NCI-H1436 treated with DMSO at 0.1 percent for 48 hours (cell line): ENCODE measurements at regions not wholly inside any gene's neighbourhood (a gene's known extent, or its start where the extent isn't known, plus 50 kb on each side); places are given as distances from the start of the nearest gene placed in this dataset.

ENCODE experiments used
- DNase-seq: peaks from one replicate; lab custom pipeline; 2025; lab: John Stamatoyannopoulos, UW

- DNase-seq: no peak
Measured at GRCh38 chr6:8739454-8739853, 304.1 kb upstream of the SLC35B3 start.

DNA sequence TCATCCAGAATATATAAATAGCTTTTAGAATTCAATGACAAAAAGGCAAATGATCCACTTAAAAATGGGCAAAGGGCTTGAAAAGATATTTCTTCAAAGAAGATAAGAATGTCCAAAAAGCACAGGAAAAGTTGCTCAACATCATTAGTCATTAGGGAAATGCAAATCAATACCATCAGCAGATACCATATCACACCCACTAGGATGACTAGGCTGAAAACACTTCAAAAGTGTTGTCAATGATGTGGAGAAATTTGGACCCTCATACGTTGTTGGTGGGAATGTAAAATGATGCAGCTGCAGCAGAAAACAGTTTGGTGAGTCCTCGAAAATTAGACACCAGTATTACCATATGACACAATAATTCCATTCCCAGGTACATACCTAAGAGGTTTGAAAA is 303.6 kb upstream of the SLC35B3 start:
- no peak for DNase-seq

DNA sequence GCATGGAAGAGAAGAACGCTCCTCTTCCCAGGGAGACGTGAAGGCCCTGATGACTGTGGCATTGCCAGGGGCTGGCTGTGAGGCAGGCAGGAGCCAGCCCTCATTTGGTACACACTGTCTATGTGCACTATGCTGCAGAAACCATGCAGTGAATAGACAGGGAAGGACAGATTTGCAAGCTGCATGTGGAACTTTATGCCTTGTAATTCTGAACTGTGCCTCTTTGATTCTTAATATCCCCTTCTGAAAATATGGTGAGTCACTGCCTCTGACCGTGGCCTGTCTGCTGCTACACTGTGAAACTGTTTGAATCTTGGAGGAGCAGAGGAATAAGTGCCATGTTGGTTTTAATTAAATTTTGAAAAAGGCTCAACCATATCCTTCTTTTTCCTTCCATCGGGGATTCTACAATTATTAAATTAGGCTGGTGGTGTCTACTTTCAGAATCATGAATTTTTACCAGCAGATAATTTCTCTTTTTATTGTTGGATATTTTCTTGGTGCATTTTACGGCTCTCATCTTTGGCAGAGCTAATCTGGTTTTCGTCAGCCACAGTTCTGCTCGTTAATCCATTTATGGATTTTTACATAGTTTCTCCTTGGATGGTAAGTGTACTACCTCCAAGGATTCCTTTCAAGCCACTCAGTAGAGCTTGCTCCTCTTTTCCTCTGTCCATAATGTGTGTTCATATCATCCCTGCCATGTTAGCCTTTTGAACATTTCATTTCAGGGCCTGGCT is 301.0 kb upstream of the SLC35B3 start:
- DNase-seq: no peak

DNA sequence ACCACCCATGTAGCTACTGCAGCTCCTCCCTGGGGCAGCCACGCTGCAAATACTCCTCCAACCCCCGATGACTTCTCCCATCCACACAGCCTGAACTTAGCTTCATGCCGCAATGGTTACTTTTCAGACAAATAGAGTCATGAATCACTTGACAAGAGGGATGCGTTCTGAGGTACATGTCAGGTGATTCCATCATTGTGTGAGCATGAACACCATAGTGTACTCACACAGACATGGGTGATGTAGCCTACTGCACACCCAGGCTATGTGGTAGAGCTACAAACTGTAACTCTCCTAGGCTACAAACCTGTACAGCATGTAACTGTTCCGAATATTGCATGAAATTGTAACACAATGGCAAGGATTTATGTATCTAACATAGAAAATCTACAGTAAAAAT is 298.5 kb upstream of the SLC35B3 start:
- DNase-seq: no peak

DNA sequence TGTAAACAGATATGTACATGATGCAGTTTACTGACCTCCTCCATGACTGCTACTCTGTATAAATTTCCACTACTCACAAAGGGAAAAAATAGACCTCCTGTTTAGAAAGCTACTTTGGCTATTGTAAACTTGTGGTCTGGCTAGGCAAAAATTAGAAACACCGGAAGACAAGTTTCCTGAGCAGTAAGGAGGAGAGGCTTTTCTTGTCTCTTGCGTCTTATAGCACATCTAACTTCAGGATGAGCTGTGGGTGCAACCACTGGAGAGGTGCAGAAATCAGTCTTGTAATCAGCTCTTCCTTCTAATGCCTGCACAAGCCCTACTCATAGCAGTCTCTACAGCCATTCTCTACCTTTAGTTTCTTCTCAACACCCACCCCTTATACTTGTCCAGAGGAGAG is 296.5 kb upstream of the SLC35B3 start:
- no peak for DNase-seq

DNA sequence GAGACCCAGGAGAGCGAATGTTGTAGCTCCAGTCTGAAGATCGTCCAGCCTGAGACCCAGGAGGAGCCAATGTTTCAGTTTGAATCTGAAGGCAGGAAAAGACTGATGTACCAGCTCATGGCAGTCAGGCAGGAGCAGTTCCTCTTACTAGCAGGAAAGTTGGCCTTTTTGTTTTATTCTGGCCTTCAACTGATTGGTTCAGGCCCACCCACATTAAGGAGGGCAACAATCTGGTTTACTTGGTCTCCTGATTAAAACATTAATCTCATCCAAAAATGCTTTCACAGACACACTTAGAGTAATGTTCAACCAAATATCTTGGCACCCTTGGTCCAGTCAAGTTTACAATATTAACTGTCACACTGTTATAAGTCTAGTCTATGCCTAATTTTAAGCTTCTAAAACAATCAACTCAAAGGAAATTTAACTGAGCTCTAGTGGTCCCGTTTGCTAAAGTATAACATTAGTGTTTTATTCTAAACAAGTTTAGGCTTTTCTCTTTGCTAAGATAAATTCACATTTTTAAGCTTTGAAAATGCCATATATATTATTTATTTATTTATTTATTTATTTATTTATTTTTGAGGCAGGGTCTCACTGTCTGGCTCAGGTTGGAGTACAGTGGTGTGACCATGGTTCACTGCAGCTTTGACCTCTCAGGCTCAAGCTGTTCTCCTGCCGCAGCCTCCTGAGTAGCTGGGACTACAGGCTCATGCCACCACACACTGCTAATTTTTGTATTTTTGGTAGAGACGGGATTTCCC is 275.5 kb upstream of the SLC35B3 start:
- DNase-seq: no peak

- DNase-seq: peak; percentile 29
Measured at GRCh38 chr6:8707956-8708772, 272.8 kb upstream of the SLC35B3 start.

DNA sequence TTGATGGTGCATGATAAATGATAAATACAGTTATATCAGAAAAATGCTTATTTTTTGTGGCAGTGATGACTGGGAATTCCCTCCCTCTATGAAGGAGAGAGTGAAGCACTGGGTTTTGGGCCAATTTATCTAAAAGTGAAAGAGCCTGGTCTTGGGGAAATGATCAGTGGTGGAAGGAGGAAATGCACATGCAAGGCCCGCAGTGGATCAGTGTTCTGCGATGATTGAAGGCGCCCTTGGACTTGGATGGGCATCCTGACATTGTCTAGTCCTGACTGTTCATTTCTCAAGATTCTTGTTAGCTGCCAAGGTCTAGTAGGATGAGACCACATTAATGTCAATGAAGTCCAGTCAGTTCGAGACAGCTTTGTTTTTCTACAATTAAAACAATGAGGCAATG is 272.0 kb upstream of the SLC35B3 start:
- no peak for DNase-seq

GRCh38 chr6:8705435-8706020 is 270.2 kb upstream of the SLC35B3 start:
- DNase-seq: no peak

GRCh38 chr6:8703059-8703458 is 267.7 kb upstream of the SLC35B3 start:
- no peak for DNase-seq

GRCh38 chr6:8688821-8689220 is 253.5 kb upstream of the SLC35B3 start:
- no peak for DNase-seq

- DNase-seq: no peak
Measured at GRCh38 chr6:8686077-8686476, 250.7 kb upstream of the SLC35B3 start.

- no peak for DNase-seq
Measured at GRCh38 chr6:8683204-8683603, 247.9 kb upstream of the SLC35B3 start.

- no peak for DNase-seq
Measured at GRCh38 chr6:8679823-8680222, 244.5 kb upstream of the SLC35B3 start.

DNA sequence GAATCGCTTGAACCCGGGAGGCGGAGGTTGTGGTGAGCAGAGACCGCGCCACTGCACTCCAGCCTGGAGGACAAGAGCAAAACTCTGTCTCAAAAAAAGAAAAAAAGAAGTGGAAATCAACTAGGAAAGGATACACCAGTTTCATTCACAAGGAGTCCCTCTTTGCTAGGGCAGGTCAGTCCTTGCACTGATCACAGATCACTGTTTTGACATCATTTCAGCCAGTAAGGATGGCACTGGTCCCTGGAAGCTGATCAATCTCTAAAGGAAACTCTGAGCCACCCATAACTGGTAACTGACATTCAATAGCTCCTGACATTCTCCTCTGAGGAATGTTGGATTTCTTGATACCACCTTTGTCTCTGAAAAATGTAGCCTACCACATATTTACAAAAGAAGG is 243.1 kb upstream of the SLC35B3 start:
- no peak for DNase-seq

DNA sequence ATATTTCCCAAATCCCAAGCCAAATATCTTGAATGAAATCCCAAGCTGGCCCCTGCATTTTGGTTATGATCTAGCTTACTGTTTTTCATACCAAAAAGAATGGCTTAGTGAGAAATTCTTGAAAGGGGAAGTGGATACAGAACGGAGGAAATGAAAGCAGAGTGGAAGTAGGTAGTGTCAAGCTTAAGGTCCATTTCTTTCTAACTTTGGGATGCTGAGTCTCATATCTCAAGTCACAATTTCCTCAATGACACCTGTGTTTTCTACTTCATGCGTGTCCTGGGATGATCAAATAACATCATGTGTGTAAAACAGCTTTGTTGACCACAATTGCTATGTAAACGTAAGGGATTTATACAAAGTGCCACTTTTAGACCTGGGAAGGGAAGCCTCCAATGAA is 238.8 kb upstream of the SLC35B3 start:
- DNase-seq: no peak

DNA sequence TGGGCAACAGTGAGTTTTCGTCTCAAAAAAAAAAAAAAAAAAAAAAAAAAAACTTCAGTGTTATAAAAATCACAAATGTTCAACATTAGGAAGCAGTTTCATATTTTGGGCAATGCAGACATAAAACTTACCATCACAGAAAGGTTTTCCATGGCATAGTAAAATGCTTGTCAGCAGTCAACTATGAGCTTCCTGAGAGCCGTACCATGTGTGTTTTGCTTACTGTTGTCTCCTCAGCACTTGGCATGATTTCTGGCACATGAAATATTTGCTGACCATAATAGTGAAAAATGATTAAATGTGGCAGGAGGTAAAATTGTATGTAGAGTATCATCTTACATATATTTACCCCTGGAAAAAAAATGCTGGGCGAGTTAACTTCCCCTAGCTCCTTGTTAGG is 237.5 kb upstream of the SLC35B3 start:
- no peak for DNase-seq

DNA sequence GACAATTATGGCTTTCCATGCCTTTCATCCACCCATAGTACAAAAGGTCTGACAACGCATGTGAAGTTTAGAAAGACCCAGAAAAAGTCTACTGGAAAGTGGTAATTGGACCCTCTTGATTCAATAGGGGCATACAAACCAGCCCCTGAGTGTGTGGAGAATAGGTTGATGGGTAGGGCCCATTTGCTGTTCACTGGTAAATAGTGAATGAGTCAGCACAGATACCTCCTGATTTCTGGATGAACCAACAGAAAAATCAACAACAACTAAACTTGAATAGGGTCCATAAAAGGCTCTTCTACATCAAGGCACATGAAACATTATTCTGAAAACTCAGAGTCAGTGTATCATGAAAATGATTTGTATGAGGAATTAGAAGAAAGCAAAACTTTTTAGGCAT is 235.4 kb upstream of the SLC35B3 start:
- DNase-seq: no peak

DNA sequence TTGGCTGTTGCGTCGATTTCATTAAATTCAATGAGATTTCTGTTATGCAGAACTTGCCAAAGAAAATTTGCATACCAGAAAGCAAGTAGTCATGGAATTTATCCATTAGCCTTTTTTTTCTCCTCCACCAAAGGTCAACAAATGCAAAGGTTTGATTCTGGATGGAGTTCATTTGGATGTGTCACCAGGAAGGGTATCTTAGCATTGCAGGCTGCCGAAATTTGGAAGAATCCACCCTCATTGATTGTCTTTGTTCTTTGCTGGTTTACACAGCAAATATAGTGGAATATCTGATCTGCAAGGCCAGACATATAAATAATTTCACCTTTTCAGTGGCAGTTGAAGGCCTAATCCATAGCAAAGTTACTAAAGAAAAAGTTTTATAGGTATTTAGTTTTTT is 229.4 kb upstream of the SLC35B3 start:
- DNase-seq: no peak

DNA sequence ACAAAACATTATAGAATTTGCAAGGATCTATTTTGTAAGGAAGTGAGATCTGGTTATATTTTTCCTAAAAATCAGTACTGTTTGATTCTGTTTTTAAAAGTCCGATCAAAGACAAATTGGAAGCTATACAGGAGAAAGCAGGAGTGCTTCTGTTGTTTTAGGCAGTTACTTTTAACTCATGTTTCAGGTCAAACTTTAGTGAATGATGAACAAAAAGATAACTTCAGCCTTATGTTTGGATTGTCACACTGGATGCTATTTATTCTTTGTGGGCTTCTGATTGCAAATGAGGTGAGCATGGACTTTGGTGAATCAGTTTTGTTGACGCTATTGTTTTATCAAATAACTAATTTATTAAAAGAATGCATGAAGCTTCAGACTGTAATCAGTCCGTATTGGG is 228.7 kb upstream of the SLC35B3 start:
- DNase-seq: no peak

GRCh38 chr6:8659404-8660189 is 224.3 kb upstream of the SLC35B3 start:
- DNase-seq: no peak

- no peak for DNase-seq
Measured at GRCh38 chr6:8658416-8658815, 223.1 kb upstream of the SLC35B3 start.
